HG02642 (cell line): ENCODE measurements at regions not wholly inside any gene's neighbourhood (a gene's known extent, or its start where the extent isn't known, plus 50 kb on each side); places are given as distances from the start of the nearest gene placed in this dataset.

Experiments used
- ATAC-seq: cut with Tn5 transposase; IDR thresholded peaks from one replicate; pipeline ENCODE4 v1.9.1; 2021; ENCODE audit warnings: mild to moderate bottlenecking; ENCODE audit not compliant: unreplicated experiment, poor library complexity

- ATAC-seq: no peak
Measured at GRCh38 chr5:6867712-6868111, 154.5 kb downstream of the TENT4A start.

- no peak for ATAC-seq
Measured at GRCh38 chr5:6868171-6868570, 154.9 kb downstream of the TENT4A start.

GRCh38 chr5:6868575-6869215 lies 155.5 kb downstream of the TENT4A start:
- ATAC-seq: no peak

GRCh38 chr5:6869677-6870076 lies 156.4 kb downstream of the TENT4A start:
- no peak for ATAC-seq

GRCh38 chr5:6872441-6873160 lies 159.4 kb downstream of the TENT4A start:
- ATAC-seq: no peak

- ATAC-seq: no peak
Measured at GRCh38 chr5:6873359-6873758, 160.1 kb downstream of the TENT4A start.

GRCh38 chr5:6875376-6875775 lies 162.1 kb downstream of the TENT4A start:
- no peak for ATAC-seq

GRCh38 chr5:6877986-6878828 lies 165.0 kb downstream of the TENT4A start:
- no peak for ATAC-seq

GRCh38 chr5:6885581-6885980 lies 172.3 kb downstream of the TENT4A start:
- ATAC-seq: no peak

- no peak for ATAC-seq
Measured at GRCh38 chr5:6886866-6887265, 173.6 kb downstream of the TENT4A start.

- ATAC-seq: no peak
Measured at GRCh38 chr5:6889030-6889429, 175.8 kb downstream of the TENT4A start.

- no peak for ATAC-seq
Measured at GRCh38 chr5:6899221-6899620, 186.0 kb downstream of the TENT4A start.

GRCh38 chr5:6900247-6901227 lies 187.3 kb downstream of the TENT4A start:
- ATAC-seq: no peak

GRCh38 chr5:6902094-6902493 lies 188.9 kb downstream of the TENT4A start:
- ATAC-seq: no peak

- no peak for ATAC-seq
Measured at GRCh38 chr5:6902597-6902996, 189.4 kb downstream of the TENT4A start.

GRCh38 chr5:6903934-6904333 lies 190.7 kb downstream of the TENT4A start:
- ATAC-seq: no peak

GRCh38 chr5:6904860-6905259 lies 191.6 kb downstream of the TENT4A start:
- no peak for ATAC-seq

GRCh38 chr5:6905423-6905822 lies 192.2 kb downstream of the TENT4A start:
- ATAC-seq: no peak

GRCh38 chr5:6905883-6906282 lies 192.7 kb downstream of the TENT4A start:
- ATAC-seq: no peak

GRCh38 chr5:6907320-6907918 lies 194.2 kb downstream of the TENT4A start:
- no peak for ATAC-seq
